Osteoblast (primary cell): ENCODE measurements at regions not wholly inside any gene's neighbourhood (a gene's known extent, or its start where the extent isn't known, plus 50 kb on each side); places are given as distances from the start of the nearest gene placed in this dataset.
"Not testable (repeated sequence)": the region's sequence is repeated elsewhere in the genome, so short reads cannot be mapped to it uniquely, and the experiment has no call there.

Experiments
- DNase-seq: peaks from one replicate; pipeline ENCODE4 v3.0.0; 2011; ENCODE audit warnings: low spot score, mixed read lengths; ENCODE audit not compliant: insufficient read length; ENCODE audit errors: missing footprints
- H2AFZ ChIP-seq: 2 replicates; pipeline ENCODE4 v1.6.0; 2011; ENCODE audit warnings: mild to moderate bottlenecking, low read length
- H3K27ac ChIP-seq: 2 replicates; pipeline ENCODE4 v1.5.1; 2011; ENCODE audit warnings: mild to moderate bottlenecking, low read depth, low read length, moderate library complexity
- H3K27me3 ChIP-seq: 2 replicates; pipeline ENCODE4 v1.6.0; 2012; ENCODE audit warnings: mild to moderate bottlenecking, control low read depth, inconsistent platforms, low read length, moderate library complexity; ENCODE audit not compliant: insufficient read depth
- H3K36me3 ChIP-seq: 2 replicates; pipeline ENCODE4 v1.5.1; 2011; ENCODE audit warnings: mild to moderate bottlenecking, low read length, control low read depth, moderate library complexity; ENCODE audit not compliant: insufficient read depth
- H3K4me1 ChIP-seq: 2 replicates; pipeline ENCODE4 v1.5.1; 2011; ENCODE audit warnings: mild to moderate bottlenecking, low read length, control low read depth, moderate library complexity; ENCODE audit not compliant: insufficient read depth
- H3K4me2 ChIP-seq: 2 replicates; pipeline ENCODE4 v1.6.0; 2011; ENCODE audit warnings: mild to moderate bottlenecking, low read length; ENCODE audit not compliant: insufficient read depth
- H3K4me3 ChIP-seq: fragments of 200-600 bp; sonication (generic); 3 replicates; pipeline ENCODE4 v1.5.1; 2012; ENCODE audit warnings: mild to moderate bottlenecking, low read length, inconsistent platforms; ENCODE audit not compliant: insufficient read depth
- H3K79me2 ChIP-seq: 2 replicates; pipeline ENCODE4 v1.6.0; 2012; ENCODE audit warnings: mild to moderate bottlenecking, low read length, control low read depth, inconsistent platforms; ENCODE audit not compliant: insufficient read depth
- H3K9me3 ChIP-seq: 2 replicates; pipeline ENCODE4 v1.5.1; 2011; ENCODE audit warnings: low read depth, low read length, control low read depth
- H4K20me1 ChIP-seq: 2 replicates; pipeline ENCODE4 v1.6.0; 2012; ENCODE audit warnings: mild to moderate bottlenecking, low read length, control low read depth; ENCODE audit not compliant: insufficient read depth
- TF ChIP-seq, protein P1 (sequence below): IDR thresholded peaks from 2 replicates; pipeline ENCODE4 v1.5.1; 2011; ENCODE audit warnings: mild to moderate bottlenecking, low read depth, low read length, moderate library complexity; ENCODE audit errors: extremely low read depth

DNA sequence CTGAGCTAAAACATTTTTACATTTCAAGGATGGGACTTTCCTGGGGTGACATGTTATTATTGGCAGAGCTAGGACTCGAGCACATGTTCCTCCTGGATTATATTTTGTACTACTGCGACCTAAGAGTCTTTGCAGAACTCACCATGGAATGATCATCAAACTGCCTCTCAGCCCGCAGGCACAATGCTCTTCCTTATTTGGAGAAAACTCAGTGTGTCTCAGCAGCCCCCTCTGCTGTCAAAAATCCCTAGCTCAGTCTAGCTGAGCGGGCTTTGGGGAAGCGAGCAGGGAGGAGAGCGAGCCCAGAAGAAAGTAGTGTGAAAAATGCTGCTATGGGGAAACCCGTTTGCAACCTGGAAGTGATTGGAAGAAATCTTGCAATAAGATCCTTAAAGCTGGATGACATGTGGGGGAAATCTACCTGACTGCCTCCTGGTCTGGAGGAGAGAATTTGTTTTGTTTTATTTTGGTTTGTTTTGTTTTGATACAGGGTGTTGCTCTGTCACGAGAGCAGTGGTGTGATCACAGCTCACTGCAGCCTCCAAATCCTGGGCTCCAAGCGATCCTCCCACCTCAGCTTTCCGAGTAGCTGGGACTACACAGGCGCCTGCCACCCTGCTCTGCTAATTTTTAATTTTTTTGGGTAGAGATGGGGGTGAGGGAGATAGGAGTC is 89.9 kb upstream of the CLINT1 start:
- peak overlapping the region; percentile 67 for H2AFZ ChIP-seq
- DNase-seq = peak; percentile 43
- H3K27me3 ChIP-seq = no peaks in the 10 kb centered on the region
- H3K4me1 ChIP-seq = peaks cover 8% of the 10 kb centered on the region
- no peaks in the 10 kb centered on the region for H3K36me3 ChIP-seq
- H3K4me2 ChIP-seq = peak overlapping the region; percentile 74
- peak overlapping the region; percentile 49 for H3K4me3 ChIP-seq
- no peaks in the 10 kb centered on the region for H3K79me2 ChIP-seq
- TF ChIP-seq, protein P1, sequence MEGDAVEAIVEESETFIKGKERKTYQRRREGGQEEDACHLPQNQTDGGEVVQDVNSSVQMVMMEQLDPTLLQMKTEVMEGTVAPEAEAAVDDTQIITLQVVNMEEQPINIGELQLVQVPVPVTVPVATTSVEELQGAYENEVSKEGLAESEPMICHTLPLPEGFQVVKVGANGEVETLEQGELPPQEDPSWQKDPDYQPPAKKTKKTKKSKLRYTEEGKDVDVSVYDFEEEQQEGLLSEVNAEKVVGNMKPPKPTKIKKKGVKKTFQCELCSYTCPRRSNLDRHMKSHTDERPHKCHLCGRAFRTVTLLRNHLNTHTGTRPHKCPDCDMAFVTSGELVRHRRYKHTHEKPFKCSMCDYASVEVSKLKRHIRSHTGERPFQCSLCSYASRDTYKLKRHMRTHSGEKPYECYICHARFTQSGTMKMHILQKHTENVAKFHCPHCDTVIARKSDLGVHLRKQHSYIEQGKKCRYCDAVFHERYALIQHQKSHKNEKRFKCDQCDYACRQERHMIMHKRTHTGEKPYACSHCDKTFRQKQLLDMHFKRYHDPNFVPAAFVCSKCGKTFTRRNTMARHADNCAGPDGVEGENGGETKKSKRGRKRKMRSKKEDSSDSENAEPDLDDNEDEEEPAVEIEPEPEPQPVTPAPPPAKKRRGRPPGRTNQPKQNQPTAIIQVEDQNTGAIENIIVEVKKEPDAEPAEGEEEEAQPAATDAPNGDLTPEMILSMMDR = peak; percentile 97
- peak overlapping the region; percentile 10 for H3K27ac ChIP-seq
- H4K20me1 ChIP-seq = no peaks in the 10 kb centered on the region
- H3K9me3 ChIP-seq = no peaks in the 10 kb centered on the region

DNA sequence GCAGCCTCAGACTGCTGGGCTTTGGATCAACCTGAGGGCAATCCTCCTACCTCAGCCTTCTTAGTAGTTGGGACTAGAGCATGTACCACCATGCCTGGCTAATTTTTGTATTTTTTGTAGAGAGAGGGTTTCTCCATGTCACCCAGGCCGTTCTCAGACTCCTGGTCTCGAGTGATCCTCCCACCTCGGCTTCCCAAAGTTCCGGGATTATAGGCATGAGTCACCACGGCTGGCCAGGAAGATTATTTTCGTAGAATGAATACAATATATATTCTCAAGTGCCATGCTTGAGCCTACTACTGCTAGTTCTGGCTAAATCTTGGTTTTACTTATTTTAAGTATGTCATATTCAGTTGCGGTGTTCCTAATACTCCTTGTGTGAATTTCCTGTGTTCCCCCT is 88.2 kb upstream of the CLINT1 start:
- TF ChIP-seq, protein P1 = no peak
- no peak overlapping the region for H3K4me2 ChIP-seq
- H3K27me3 ChIP-seq = no peaks in the 10 kb centered on the region
- H3K4me3 ChIP-seq = no peak overlapping the region
- no peaks in the 10 kb centered on the region for H3K79me2 ChIP-seq
- H2AFZ ChIP-seq = no peak overlapping the region
- H3K9me3 ChIP-seq = no peaks in the 10 kb centered on the region
- H3K27ac ChIP-seq = no peak overlapping the region
- no peak for DNase-seq
- no peaks in the 10 kb centered on the region for H3K36me3 ChIP-seq
- peaks cover 8% of the 10 kb centered on the region for H3K4me1 ChIP-seq
- H4K20me1 ChIP-seq = no peaks in the 10 kb centered on the region

DNA sequence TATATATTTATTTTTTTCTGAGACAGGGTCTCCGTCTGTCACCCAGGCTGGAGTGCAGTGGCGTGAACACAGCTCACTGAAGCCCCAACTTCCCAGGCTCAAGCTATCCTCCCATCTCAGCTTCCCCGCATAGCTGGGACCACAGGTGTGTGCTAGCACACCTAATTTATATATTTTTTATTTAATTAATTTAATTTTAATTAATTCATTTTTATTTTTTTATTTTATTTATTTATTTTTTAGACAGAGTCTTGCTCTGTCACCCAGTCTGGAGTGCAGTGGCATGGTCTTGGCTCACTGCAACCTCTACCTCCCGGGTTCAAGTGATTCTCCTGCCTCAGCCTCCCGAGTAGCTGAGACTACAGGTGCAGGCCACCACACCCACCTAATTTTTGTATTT is 86.9 kb upstream of the CLINT1 start:
- H4K20me1 ChIP-seq, H3K4me3 ChIP-seq, H2AFZ ChIP-seq: not testable (repeated sequence)

DNA sequence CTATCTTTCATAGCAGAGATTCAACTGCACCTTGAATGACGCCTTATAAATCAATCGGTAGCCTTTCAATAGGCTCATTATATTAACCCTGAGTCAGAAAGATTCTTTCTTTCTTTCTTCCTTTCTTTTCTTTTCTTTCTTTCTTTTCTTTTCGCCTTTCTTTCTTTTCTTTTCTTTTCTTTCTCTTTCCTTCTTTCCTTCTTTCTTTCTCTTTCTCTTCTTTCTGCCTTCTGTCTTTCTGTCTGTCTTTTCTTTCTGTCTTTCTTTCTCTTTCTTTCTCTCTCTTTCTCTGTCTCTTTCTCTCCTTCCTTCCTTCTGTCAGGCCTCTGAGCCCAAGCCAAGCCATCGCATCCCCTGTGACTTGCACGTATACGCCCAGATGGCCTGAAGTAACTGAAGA is 86.0 kb upstream of the CLINT1 start:
- no peaks in the 10 kb centered on the region for H3K9me3 ChIP-seq
- no peak overlapping the region for H3K27ac ChIP-seq
- no peak overlapping the region for H3K4me3 ChIP-seq
- TF ChIP-seq, protein P1 = no peak
- no peak for DNase-seq
- H3K36me3 ChIP-seq = no peaks in the 10 kb centered on the region
- H3K4me1 ChIP-seq = peaks cover 8% of the 10 kb centered on the region
- H3K27me3 ChIP-seq = no peaks in the 10 kb centered on the region
- no peak overlapping the region for H3K4me2 ChIP-seq
- H4K20me1 ChIP-seq = no peaks in the 10 kb centered on the region
- H3K79me2 ChIP-seq = no peaks in the 10 kb centered on the region
- H2AFZ ChIP-seq = no peak overlapping the region

More for the DNA sequence above, 86.9 kb upstream of the CLINT1 start:
- not testable (repeated sequence) for H3K4me1 ChIP-seq, H3K27me3 ChIP-seq, DNase-seq, H3K27ac ChIP-seq, H3K4me2 ChIP-seq, H3K9me3 ChIP-seq, H3K36me3 ChIP-seq, H3K79me2 ChIP-seq
